CD14-positive monocyte (primary cell): ENCODE measurements at regions not wholly inside any gene's neighbourhood (a gene's known extent, or its start where the extent isn't known, plus 50 kb on each side); places are given as distances from the start of the nearest gene placed in this dataset.

Source experiments
- DNase-seq, 3 donors: peaks; one replicate each; pipeline ENCODE4 v3.0.0-alpha.2; 2011 to 2022
- H2AFZ ChIP-seq: 2 replicates; pipeline ENCODE4 v1.6.0; 2012; ENCODE audit warnings: mild to moderate bottlenecking, low read depth, low read length, inconsistent platforms; ENCODE audit not compliant: insufficient read depth, poor library complexity, severe bottlenecking
- H3K27ac ChIP-seq, 2 donors: 1 replicate in 1 of 2; 2 replicates in 1 of 2; pipeline ENCODE4 v1.5.1; 2012 to 2013; ENCODE audit warnings: low read length in 2 of 2, control low read depth in 1 of 2, inconsistent platforms in 1 of 2, low read depth in 1 of 2, mild to moderate bottlenecking in 1 of 2
- H3K27me3 ChIP-seq, 2 donors: one replicate each; pipeline versions ENCODE4 v1.6.0 to v1.6.1; 2011 to 2013; ENCODE audit warnings: low read length in 2 of 2; ENCODE audit not compliant: control insufficient read depth in 2 of 2, insufficient read depth in 2 of 2
- H3K36me3 ChIP-seq, 2 donors: replicated peaks in 1 of 2; 1 replicate in 1 of 2; 2 replicates in 1 of 2; pipeline versions ENCODE4 v1.5.1 to v1.6.1; 2012 to 2013; ENCODE audit warnings: low read length in 2 of 2, control low read depth in 1 of 2, inconsistent platforms in 1 of 2, mild to moderate bottlenecking in 1 of 2; ENCODE audit not compliant: insufficient read depth in 2 of 2, control insufficient read depth in 1 of 2
- H3K4me1 ChIP-seq, 2 donors: 1 replicate in 1 of 2; 2 replicates in 1 of 2; pipeline versions ENCODE4 v1.5.1 to v1.6.1; 2012 to 2013; ENCODE audit warnings: low read length in 2 of 2, control low read depth in 1 of 2, inconsistent platforms in 1 of 2, mild to moderate bottlenecking in 1 of 2, moderate library complexity in 1 of 2; ENCODE audit not compliant: insufficient read depth in 2 of 2, control insufficient read depth in 1 of 2
- H3K4me2 ChIP-seq: replicated peaks from 2 replicates; pipeline ENCODE3; 2012; ENCODE audit warnings: low read length, moderate library complexity, mild to moderate bottlenecking; ENCODE audit not compliant: poor library complexity, severe bottlenecking; ENCODE audit errors: extremely low read depth
- H3K4me3 ChIP-seq, 3 experiments: fragments of 200-600 bp in 1 of 3; sonication (generic) in 1 of 3; replicated peaks in 1 of 3; 1 replicate in 2 of 3; 2 replicates in 1 of 3; pipeline ENCODE4 v1.5.1; 2011 to 2013; ENCODE audit warnings: low read length in 3 of 3, mild to moderate bottlenecking in 3 of 3, control low read depth in 2 of 3, low read depth in 2 of 3, inconsistent platforms in 1 of 3, moderate library complexity in 1 of 3
- H3K79me2 ChIP-seq: 2 replicates; pipeline ENCODE4 v1.6.0; 2012; ENCODE audit warnings: mild to moderate bottlenecking, control low read depth, inconsistent platforms, low read length, moderate library complexity; ENCODE audit not compliant: insufficient read depth
- H3K9ac ChIP-seq: 2 replicates; pipeline ENCODE4 v1.6.0; 2017; ENCODE audit warnings: low read length, mild to moderate bottlenecking; ENCODE audit not compliant: insufficient read depth, poor library complexity, severe bottlenecking
- H3K9me3 ChIP-seq, 2 donors: replicated peaks in 1 of 2; 1 replicate in 1 of 2; 2 replicates in 1 of 2; pipeline versions ENCODE4 v1.5.1 to v1.6.1; 2012 to 2013; ENCODE audit warnings: low read length in 2 of 2, control low read depth in 1 of 2; ENCODE audit not compliant: control insufficient read depth in 1 of 2, insufficient read depth in 1 of 2
- H4K20me1 ChIP-seq: 2 replicates; pipeline ENCODE4 v1.6.0; 2012; ENCODE audit warnings: mild to moderate bottlenecking, low read length, control low read depth, moderate library complexity; ENCODE audit not compliant: insufficient read depth
- H3K27ac Mint-ChIP-seq, 7 donors: one replicate each; pipeline ENCODE4 v1.8.0; 2020; ENCODE audit warnings: mild to moderate bottlenecking in 7 of 7, mixed read lengths in 7 of 7, moderate library complexity in 6 of 7, inconsistent platforms in 2 of 7
- H3K27me3 Mint-ChIP-seq, 3 donors: one replicate each; pipeline ENCODE4 v1.8.0; 2021 to 2022; ENCODE audit warnings: low read depth in 3 of 3, mild to moderate bottlenecking in 3 of 3, mixed read lengths in 3 of 3, moderate library complexity in 3 of 3, inconsistent platforms in 1 of 3
- H3K36me3 Mint-ChIP-seq, 2 donors: one replicate each; pipeline ENCODE4 v1.8.0; 2020; ENCODE audit warnings: mixed read lengths in 2 of 2, inconsistent platforms in 1 of 2, mild to moderate bottlenecking in 1 of 2
- H3K4me1 Mint-ChIP-seq: one replicate; pipeline ENCODE4 v1.8.0; 2020; ENCODE audit warnings: mild to moderate bottlenecking, mixed read lengths
- H3K4me3 Mint-ChIP-seq, 2 donors: one replicate each; pipeline ENCODE4 v1.8.0; 2020; ENCODE audit warnings: mild to moderate bottlenecking in 2 of 2, mixed read lengths in 2 of 2, moderate library complexity in 1 of 2
- H3K9me3 Mint-ChIP-seq, 7 donors: one replicate each; pipeline ENCODE4 v1.8.0; 2020 to 2022; ENCODE audit warnings: mixed read lengths in 7 of 7, mild to moderate bottlenecking in 6 of 7, moderate library complexity in 6 of 7, inconsistent platforms in 2 of 7
- WGBS: methylation state at CpG from one replicate; pipeline ENCODE4 v1.1.5; 2013; ENCODE audit warnings: missing lambda C conversion rate; ENCODE audit not compliant: insufficient coverage; 5-methylcytosine and 5-hydroxymethylcytosine counted together
- intact Hi-C, 2 donors: fragments of 100-400 bp; cut with micrococcal nuclease; formaldehyde crosslinking; loops; one replicate each; pipeline versions ENCODE4 v1.15.0 to v1.15.1; 2023
- TF ChIP-seq, protein P1 (sequence below): fragments of 200-600 bp; IDR thresholded peaks from one replicate; pipeline ENCODE4 v1.8.0; 2022; ENCODE audit warnings: antibody characterized with exemption, mild to moderate bottlenecking

DNA sequence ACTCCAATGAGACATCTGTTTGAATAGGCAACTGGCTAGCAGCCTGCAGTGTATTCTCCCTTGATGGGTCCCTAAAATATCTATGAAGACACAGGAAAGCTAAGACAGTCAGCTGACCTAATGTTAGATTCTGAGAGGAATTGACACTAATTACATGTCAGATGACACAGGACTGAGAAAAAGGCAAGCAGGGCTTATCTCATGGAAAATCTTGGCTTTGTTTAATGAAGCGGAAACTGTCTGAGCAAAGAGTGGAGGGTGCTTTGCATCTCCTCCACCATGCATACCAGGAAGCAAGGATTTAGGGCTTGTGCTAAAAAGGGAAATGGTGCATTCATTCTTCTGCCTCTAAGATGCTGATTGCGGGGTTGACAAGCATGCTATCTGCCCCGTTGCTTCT, 135.5 kb upstream of the GLI3 start:
- H3K27ac Mint-ChIP-seq: no peak overlapping the region
- intact Hi-C loops: no loop called here
- no CpG with 5 or more reads among the region's 3 CpGs for WGBS
- Histone ChIP-seq H3K36me3 (no peaks in the 10 kb centered on the region), H3K4me1 (no peaks in the 10 kb centered on the region), H3K4me2 (no peak overlapping the region), H2AFZ (no peak overlapping the region), H4K20me1 (no peaks in the 10 kb centered on the region), H3K9me3 (peaks cover 8 to 13% of the 10 kb centered on the region in 2 donors), H3K9ac (no peak overlapping the region), H3K79me2 (no peaks in the 10 kb centered on the region), H3K27ac (no peak overlapping the region), H3K4me3 (no peak overlapping the region), H3K27me3 (no peaks in the 10 kb centered on the region)
- H3K9me3 Mint-ChIP-seq: peaks cover 4 to 12% (median 8%) of the 10 kb centered on the region in 7 donors
- TF ChIP-seq, protein P1, sequence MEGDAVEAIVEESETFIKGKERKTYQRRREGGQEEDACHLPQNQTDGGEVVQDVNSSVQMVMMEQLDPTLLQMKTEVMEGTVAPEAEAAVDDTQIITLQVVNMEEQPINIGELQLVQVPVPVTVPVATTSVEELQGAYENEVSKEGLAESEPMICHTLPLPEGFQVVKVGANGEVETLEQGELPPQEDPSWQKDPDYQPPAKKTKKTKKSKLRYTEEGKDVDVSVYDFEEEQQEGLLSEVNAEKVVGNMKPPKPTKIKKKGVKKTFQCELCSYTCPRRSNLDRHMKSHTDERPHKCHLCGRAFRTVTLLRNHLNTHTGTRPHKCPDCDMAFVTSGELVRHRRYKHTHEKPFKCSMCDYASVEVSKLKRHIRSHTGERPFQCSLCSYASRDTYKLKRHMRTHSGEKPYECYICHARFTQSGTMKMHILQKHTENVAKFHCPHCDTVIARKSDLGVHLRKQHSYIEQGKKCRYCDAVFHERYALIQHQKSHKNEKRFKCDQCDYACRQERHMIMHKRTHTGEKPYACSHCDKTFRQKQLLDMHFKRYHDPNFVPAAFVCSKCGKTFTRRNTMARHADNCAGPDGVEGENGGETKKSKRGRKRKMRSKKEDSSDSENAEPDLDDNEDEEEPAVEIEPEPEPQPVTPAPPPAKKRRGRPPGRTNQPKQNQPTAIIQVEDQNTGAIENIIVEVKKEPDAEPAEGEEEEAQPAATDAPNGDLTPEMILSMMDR: no peak
- no peak for DNase-seq
- H3K4me1 Mint-ChIP-seq: no peaks in the 10 kb centered on the region
- H3K4me3 Mint-ChIP-seq: no peak overlapping the region
- no peaks in the 10 kb centered on the region for H3K27me3 Mint-ChIP-seq
- no peaks in the 10 kb centered on the region for H3K36me3 Mint-ChIP-seq

DNA sequence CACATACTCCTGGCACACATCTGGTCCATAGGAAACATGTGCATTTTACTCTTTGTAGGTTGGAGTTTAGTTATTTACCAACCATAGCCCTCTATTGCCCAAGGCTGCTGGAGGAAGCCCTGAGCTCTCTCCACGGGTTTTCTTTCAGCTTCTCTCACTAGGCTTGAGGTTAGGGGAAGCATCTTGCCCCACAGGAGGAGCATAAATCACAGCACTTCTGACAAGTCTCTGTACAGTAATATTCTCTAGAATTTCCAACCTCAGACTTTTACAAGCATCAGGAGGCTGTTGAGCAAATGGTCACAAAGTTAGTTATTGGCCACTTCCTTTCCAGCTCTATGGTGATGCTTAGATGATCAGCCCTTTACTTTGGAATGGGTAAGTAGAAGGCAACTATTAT, 122.9 kb upstream of the GLI3 start:
- Histone ChIP-seq H3K36me3 (no peaks in the 10 kb centered on the region), H4K20me1 (no peaks in the 10 kb centered on the region), H2AFZ (no peak overlapping the region), H3K79me2 (no peaks in the 10 kb centered on the region), H3K9me3 (peaks cover 0 to 8% of the 10 kb centered on the region in 2 donors), H3K9ac (no peak overlapping the region), H3K27ac (no peak overlapping the region), H3K4me3 (no peak overlapping the region), H3K27me3 (no peaks in the 10 kb centered on the region), H3K4me1 (no peaks in the 10 kb centered on the region), H3K4me2 (no peak overlapping the region)
- WGBS: no CpG with 5 or more reads among the region's 1 CpG
- intact Hi-C loops: no loop called here
- Mint-ChIP-seq H3K36me3 (no peaks in the 10 kb centered on the region), H3K4me3 (no peak overlapping the region), H3K27me3 (peaks cover 0 to 2% (median 1%) of the 10 kb centered on the region in 3 donors), H3K9me3 (peaks cover 2 to 28% (median 9%) of the 10 kb centered on the region in 7 donors), H3K27ac (no peak overlapping the region), H3K4me1 (no peaks in the 10 kb centered on the region)
- DNase-seq: no peak
- TF ChIP-seq, protein P1: no peak
